NCI-H1930 (cell line): ENCODE measurements at regions not wholly inside any gene's neighbourhood (a gene's known extent, or its start where the extent isn't known, plus 50 kb on each side); places are given as distances from the start of the nearest gene placed in this dataset.
"Not testable (repeated sequence)": the region's sequence is repeated elsewhere in the genome, so short reads cannot be mapped to it uniquely, and the experiment has no call there.

Experiments used
- DNase-seq, 2 experiments: peaks; one replicate each; lab custom pipeline; 2025; lab: John Stamatoyannopoulos, UW

DNA sequence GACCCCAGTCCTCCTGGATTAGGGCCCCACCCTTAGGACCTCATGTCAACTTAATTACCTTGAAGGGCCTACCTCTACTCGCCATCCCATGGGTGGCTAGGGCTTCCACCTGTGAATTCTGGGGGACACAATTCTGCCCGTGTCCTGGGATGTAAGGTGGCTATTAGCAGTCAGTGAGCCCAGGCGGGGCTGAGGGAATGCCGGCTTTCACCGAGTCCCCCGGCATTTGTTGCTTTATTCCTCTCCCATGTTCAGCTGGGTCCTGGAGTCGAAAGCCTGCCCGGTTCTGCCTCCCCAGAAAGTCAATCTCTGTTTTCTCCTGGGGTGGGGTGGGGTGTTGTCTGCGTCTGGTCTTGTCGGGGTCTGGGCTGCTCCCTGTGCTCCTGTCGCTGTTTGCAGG, 125.6 kb downstream of the GLRX3 start:
- DNase-seq, result no peak

DNA sequence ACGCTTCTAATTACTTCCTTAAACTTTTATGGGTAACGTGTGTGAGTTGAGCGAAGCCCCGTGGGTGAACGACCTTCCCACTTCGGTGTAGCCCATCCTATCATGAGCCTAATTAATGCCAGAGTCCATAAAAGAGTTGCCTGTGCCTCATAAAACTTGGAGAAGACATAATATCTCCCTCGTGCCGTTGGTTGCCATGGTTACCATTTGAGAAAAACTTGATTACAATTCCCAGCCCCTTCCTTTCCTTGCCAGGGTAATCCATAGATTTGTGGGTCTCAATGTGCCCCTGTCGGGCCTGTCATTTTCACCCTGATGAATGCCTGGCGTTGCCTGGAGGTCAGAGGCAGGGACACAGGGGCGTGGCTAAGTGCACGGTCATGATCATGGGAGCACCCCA, 127.1 kb downstream of the GLRX3 start:
- DNase-seq, result no peak

- no peak for DNase-seq
Observed at GRCh38 chr10:130265542-130265941, 129.4 kb downstream of the GLRX3 start.

GRCh38 chr10:130282492-130283218, 146.5 kb downstream of the GLRX3 start:
- DNase-seq, result no peak

DNA sequence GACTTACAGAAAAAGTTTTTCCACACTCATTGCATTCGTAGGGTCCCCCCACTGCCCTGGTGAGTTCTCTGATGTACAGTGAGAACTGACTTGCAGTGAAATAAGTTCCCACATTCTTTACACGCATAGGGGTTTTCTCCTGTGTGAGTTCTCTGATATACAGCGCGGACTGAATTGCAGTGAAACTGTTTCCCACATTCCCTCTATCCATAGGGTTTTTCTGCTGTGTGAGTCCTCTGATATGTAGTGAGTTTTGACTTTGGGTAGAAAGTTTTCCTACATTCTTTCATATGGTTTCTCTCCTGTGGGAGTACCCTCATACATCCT, 147.0 kb downstream of the GLRX3 start:
- DNase-seq, result no peak

DNA sequence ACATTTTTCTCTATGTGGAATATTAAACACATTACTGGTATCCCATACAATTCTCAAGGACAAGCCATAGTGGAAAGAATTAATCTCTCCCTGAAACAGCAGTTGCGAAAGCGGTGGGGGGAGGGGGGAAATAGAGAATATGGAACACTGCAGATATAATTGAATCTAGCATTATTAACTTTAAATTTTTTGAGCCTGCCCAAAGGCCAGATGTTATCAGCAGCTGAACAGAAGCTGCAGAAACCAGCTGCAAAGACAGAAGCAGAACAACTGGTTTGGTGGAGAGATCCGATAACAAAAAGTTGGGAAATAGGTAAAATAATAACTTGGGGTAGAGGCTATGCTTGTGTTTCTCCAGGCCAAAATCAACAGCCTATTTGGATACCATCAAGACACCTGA, 159.6 kb downstream of the GLRX3 start:
- not testable (repeated sequence) for DNase-seq

DNA sequence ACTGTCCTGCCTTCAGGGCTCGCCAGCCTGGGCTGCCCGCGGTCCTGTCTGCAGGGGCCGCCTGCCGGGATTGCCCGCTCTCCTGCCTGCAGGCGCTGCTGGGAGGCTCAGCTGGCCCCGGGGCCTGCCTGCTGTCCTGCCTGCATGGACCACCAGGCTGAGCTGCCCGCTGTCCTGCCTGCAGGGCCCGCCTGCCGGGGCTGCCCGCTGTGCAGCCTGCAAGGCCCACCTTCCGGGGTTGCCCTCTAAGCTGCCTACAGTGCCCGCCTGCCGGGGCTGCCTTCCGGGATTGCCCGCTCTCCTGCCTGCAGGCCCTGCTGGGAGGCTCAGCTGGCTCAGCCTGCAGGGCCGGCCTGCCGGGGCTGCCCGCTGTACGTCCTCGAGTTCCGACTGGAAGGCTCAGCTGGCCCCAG, 164.4 kb downstream of the GLRX3 start:
- DNase-seq, result peak in 1 of 2 experiments; percentile 33

- peak; percentile 34 to 36 for DNase-seq
Observed at GRCh38 chr10:130301021-130301892, 165.1 kb downstream of the GLRX3 start.

GRCh38 chr10:130326954-130327353, 190.8 kb downstream of the GLRX3 start:
- no peak for DNase-seq

- DNase-seq, result no peak
Observed at GRCh38 chr10:130329792-130330191, 193.6 kb downstream of the GLRX3 start.

- peak in 1 of 2 experiments; percentile 1 for DNase-seq
Observed at GRCh38 chr10:130333185-130333584, 197.0 kb downstream of the GLRX3 start.

GRCh38 chr10:130335336-130335735, 199.1 kb downstream of the GLRX3 start:
- no peak for DNase-seq

GRCh38 chr10:130336617-130337304, 200.6 kb downstream of the GLRX3 start:
- DNase-seq, result no peak

DNA sequence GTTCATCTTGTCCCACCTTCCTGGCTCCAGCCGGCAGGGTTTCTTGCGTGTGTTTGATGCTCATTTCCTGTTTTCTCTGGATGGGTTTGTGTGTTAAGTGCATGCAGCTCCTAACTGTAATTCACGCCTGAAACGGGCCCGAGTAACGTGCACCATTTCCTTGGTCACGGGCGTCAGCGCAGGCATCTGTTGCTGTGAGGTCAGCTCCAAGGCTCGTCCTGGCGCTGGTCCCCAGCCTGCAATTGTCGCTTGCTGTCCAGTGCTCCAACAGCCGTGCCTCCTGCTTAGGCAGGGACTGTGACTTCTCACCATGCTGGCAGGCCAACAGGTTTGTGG, 201.1 kb downstream of the GLRX3 start:
- no peak for DNase-seq

GRCh38 chr10:130337696-130338635, 201.8 kb downstream of the GLRX3 start:
- no peak for DNase-seq

DNA sequence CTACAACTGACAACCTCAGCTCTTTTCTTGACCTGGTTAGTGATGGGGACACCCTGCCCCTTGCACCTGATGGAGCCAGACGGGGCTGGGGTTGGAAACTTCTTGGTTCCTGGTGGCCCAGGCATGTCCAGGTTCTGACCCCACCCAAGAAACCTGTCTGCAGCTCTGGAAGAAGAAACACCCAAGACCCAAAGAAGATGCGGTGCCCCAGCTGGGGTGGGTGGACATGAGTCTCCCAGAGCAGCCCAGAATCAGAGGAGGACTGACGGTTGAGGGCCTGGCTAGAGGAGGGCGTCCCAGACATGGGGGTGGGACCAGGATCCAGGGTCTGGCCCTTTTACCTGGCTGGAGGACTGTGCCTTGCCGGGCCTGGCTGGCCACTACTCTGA, 202.4 kb downstream of the GLRX3 start:
- no peak for DNase-seq

DNA sequence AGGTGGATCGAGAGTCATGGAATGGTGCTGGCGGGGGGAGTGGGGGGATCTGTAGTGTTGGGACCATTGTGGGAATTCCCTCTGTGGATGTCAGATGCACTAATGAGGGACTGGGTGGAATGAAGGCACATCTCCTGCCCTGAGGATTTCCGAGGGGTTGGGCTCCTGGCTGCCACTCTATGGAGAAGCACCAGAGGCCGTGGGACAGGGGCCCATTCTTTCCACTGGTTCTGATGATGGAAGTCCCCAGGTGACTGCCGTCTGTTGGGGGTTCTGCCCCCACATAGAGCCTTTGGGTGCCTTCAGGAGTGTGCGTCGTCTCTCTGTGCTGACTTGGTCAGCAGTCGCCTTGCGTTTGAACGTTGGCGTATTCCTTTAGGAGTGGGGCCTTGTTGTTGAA, 202.9 kb downstream of the GLRX3 start:
- no peak for DNase-seq

- DNase-seq, result no peak
Observed at GRCh38 chr10:130339911-130340310, 203.7 kb downstream of the GLRX3 start.

- no peak for DNase-seq
Observed at GRCh38 chr10:130340816-130341215, 204.6 kb downstream of the GLRX3 start.

- no peak for DNase-seq
Observed at GRCh38 chr10:130341356-130341755, 205.2 kb downstream of the GLRX3 start.

DNA sequence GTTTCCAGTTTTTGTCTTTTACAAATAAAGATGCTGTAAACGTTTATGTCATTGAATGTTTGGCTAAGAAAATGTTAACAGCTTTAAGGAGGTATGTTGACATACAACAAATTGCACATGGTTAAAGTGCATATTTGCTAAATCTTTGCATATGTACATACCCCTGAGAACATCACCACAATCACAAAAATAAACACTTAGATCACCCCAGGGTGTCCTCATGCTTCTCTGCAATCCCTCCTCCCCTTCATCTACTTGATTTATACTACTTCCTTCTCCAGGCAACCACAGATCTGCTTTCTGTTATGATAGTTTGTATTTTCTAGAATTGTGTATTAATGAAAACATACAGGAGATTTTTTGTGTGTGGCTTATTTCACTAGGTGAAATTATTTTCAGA, 209.5 kb downstream of the GLRX3 start:
- no peak for DNase-seq

GRCh38 chr10:130350996-130351395, 214.8 kb downstream of the GLRX3 start:
- no peak for DNase-seq
